ENCODE measurements at regions not wholly inside any gene's neighbourhood (a gene's known extent, or its start where the extent isn't known, plus 50 kb on each side); places are given as distances from the start of the nearest gene placed in this dataset.

- no peak for DNase-seq (ENCODE audit: low spot score)
These were observed 54.4 kb upstream of the CELF4 start for GRCh38 chr18:37619964-37620363.

- DNase-seq (ENCODE audit: low spot score) = no peak
These were observed 52.0 kb upstream of the CELF4 start for GRCh38 chr18:37617623-37618022.

Measured in ureter (tissue), 1 donor.